ENCODE measurements at regions not wholly inside any gene's neighbourhood (a gene's known extent, or its start where the extent isn't known, plus 50 kb on each side); places are given as distances from the start of the nearest gene placed in this dataset.

DNA sequence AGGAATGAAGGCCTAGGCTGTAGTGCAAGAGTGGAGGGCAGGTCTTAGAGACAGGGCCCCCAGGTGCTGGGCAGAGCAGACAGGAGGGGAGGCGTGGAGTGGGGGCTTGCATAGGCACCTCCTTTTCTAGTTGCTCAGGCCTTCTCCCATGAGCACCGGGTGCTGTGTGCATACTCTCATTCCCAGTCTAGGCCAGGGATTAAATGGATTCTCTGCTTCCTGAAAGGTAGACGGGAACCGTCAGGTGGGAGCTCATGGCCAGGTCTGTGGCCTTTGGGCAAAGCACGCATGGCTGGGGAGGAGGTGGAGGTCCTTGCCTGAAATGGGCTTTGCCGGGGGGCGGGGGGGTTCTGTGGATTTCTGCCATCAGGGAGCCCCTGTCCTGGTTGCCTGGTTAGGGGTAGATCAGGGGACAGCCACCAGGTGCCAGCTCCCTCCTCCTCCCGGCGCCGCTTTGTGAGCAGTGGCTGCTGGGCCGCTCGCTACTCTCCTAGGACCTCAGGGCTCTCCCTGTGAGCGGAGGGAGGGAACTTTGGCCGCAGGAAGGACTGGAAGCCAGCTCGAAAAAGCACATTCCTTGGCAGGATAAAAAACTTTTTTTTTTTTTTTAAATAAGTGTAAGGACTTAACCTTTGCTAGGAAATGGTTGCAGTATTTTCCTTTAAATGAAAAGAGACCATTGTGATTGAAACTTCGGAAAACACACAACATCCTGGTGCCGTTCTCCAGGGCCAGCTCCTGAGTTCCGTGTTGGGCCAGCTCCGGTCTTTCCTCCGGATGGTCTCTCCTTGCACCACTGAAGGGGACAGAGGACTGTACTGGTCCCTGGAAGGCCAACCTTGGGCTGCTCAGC lies 82.8 kb upstream of the HAAO start:
- no peak for FAIRE-seq
- TF ChIP-seq, protein P1, sequence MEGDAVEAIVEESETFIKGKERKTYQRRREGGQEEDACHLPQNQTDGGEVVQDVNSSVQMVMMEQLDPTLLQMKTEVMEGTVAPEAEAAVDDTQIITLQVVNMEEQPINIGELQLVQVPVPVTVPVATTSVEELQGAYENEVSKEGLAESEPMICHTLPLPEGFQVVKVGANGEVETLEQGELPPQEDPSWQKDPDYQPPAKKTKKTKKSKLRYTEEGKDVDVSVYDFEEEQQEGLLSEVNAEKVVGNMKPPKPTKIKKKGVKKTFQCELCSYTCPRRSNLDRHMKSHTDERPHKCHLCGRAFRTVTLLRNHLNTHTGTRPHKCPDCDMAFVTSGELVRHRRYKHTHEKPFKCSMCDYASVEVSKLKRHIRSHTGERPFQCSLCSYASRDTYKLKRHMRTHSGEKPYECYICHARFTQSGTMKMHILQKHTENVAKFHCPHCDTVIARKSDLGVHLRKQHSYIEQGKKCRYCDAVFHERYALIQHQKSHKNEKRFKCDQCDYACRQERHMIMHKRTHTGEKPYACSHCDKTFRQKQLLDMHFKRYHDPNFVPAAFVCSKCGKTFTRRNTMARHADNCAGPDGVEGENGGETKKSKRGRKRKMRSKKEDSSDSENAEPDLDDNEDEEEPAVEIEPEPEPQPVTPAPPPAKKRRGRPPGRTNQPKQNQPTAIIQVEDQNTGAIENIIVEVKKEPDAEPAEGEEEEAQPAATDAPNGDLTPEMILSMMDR (IDR thresholded peaks at IDR 0.05; ENCODE audit: insufficient read depth, missing control alignments) = no peak

DNA sequence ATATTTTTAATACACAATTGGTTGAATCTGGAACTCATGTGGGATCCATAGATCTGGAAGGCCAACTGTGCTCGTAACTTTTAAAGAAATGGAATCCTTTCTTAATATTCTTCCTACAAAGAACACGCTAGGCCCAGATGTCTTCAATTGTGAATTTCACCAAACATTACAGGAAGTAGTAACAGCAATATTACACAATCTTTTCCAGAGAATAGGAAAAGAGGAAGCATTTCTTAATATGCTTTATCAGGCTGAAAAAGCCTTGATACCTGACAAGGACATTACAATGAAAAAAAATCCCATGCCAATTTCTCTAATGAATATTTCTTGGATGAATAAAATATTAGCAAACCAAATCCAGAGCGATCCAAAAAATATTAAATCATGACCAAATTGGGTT lies 80.3 kb upstream of the HAAO start:
- TF ChIP-seq, protein P1 (IDR thresholded peaks at IDR 0.05; ENCODE audit: insufficient read depth, missing control alignments) = no peak
- DNase-seq (ENCODE audit: insufficient read length, low spot score) = no peak
- FAIRE-seq = no peak

More for the DNA sequence above, 82.8 kb upstream of the HAAO start:
- DNase-seq (ENCODE audit: insufficient read length, low spot score) = no peak

DNA sequence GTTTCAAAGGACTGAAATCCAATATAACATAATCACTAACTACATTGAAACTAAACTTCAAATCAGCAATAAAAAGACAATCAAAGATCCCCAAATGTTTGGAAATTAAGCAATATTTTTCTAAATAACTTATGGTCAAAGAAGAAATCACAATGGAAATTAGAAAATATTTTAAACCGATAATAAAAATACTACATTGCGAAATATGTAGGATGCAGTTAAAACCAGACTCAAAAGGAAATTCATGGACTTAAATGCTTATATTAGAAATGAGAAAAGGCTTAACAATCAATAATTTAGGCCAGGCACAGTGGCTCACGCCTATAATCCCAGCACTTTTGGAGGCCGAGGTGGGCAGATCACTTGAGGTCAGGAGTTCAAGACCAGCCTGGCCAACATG lies 79.0 kb upstream of the HAAO start:
- TF ChIP-seq, protein P1 (IDR thresholded peaks at IDR 0.05; ENCODE audit: insufficient read depth, missing control alignments) = no peak
- FAIRE-seq (no peak), DNase-seq (ENCODE audit: insufficient read length, low spot score) (no peak)

DNA sequence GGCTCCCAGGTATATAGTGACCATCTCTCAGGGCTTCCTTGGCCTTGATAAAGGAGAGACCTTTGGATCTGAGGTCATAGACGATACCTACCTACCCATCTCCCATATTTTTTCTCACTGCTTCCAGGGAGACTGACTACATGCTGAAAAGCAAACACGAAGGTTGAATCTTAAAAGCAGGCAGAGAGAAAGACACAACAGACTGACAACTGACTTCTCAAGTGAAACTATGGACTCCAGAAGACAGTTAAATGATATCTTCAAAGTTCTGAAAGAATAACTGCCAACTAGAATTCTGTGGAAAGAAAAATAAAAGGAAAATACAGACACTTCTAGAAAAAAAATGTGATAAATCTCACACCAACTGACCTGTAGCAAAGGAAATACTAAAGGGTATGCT lies 76.5 kb upstream of the HAAO start:
- TF ChIP-seq, protein P1 (IDR thresholded peaks at IDR 0.05; ENCODE audit: insufficient read depth, missing control alignments) = no peak
- DNase-seq (ENCODE audit: insufficient read length, low spot score) (no peak), FAIRE-seq (no peak)

DNA sequence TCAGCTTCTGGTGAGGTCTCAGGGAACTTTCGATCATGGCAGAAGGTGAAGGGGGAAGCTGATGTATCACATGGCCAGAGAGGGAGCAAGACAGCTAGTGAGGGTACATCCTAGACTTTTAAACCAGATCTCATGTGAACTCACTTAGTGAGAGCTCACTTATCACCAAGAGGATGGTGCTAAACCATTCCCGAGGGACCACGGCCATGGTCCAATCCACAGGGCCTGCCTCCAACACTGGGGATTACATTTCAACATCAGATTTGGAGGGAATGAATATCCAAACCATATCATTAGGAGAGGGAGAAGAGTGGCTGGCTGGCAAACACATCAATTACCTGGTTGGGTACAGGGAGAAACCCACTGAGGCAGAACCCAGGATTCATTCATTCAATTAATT lies 75.7 kb upstream of the HAAO start:
- FAIRE-seq (no peak), DNase-seq (ENCODE audit: insufficient read length, low spot score) (no peak)
- TF ChIP-seq, protein P1 (IDR thresholded peaks at IDR 0.05; ENCODE audit: insufficient read depth, missing control alignments) = no peak

DNA sequence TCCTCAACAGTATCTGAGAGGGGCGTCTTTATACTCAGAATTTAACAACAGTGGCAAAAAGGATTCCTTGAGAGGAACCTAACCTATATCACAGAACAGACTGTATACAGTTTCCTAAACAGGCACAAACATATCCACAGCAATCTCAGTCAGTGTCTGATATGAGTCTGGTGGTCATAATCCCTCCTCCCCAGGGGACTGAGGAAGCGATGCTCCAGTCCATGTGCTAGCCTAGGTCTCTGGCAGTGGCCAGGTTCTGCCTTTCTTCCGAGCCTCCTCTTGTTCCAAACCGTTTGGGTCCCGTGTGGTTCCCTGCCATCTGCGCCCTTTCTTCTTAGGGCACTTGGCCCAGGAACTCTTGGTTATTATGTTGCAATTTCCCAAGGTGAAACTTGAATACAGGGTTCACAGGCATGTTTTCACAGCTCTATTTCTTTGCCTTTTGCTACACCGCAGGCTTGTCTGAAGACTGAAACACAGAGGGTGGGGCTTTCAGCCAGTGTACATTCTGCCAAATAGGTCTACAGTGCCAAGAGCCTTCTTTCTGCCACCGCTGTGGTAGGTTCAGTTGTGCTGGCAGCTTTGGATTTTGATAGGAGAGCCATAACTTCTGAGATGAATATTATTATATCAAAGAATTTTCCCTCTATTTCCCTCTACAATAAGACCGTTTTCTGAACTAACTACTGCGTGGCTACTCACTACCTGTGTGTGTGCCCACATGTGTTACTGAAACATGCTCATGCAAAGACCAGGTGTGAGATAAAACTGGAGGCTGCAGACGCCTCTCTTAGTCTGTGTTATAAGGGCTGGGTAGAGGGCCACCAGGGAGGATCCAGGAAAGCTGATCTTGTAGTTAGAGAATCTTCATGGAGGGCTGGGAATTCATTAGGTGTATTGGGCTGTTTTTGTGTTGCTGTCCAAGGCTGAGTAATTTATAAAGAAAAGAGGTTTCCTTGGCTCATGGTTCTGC lies 75.0 kb upstream of the HAAO start:
- FAIRE-seq (no peak), DNase-seq (ENCODE audit: insufficient read length, low spot score) (no peak)
- TF ChIP-seq, protein P1 (IDR thresholded peaks at IDR 0.05; ENCODE audit: insufficient read depth, missing control alignments) = no peak
